ENCODE measurements at regions not wholly inside any gene's neighbourhood (a gene's known extent, or its start where the extent isn't known, plus 50 kb on each side); places are given as distances from the start of the nearest gene placed in this dataset.

GRCh38 chr13:40341096-40341471 lies 325.4 kb downstream of the FOXO1 start:
- TF ChIP-seq CTCF (IDR thresholded peaks at IDR 0.05; ENCODE audit: low read depth, low read length, poor library complexity, severe bottlenecking) (no peak), EZH2phosphoT487 (IDR thresholded peaks at IDR 0.05; ENCODE audit: borderline replicate concordance, low read length) (no peak)
